ENCODE measurements at regions not wholly inside any gene's neighbourhood (a gene's known extent, or its start where the extent isn't known, plus 50 kb on each side); places are given as distances from the start of the nearest gene placed in this dataset.

GRCh38 chr5:116355819-116356601, 218.6 kb downstream of the SEMA6A start:
- DNase-seq, result no peak
- H3K27me3 ChIP-seq (ENCODE audit: control insufficient read depth, insufficient read depth, low read length), result no peaks in the 10 kb centered on the region
- H3K4me3 ChIP-seq (ENCODE audit: insufficient read depth, low read depth, low read length), result no peak overlapping the region
- H3K36me3 ChIP-seq (replicated peaks; ENCODE audit: control insufficient read depth, insufficient read depth, low read length), result no peaks in the 10 kb centered on the region

- Histone ChIP-seq H3K27me3 (ENCODE audit: control insufficient read depth, insufficient read depth, low read length) (no peaks in the 10 kb centered on the region), H3K4me3 (ENCODE audit: insufficient read depth, low read depth, low read length) (no peak overlapping the region), H3K36me3 (replicated peaks; ENCODE audit: control insufficient read depth, insufficient read depth, low read length) (no peaks in the 10 kb centered on the region)
- DNase-seq, result no peak
These were observed 219.9 kb downstream of the SEMA6A start for GRCh38 chr5:116354699-116355098.

GRCh38 chr5:116347657-116348056, 227.0 kb downstream of the SEMA6A start:
- DNase-seq, result no peak
- Histone ChIP-seq H3K27me3 (ENCODE audit: control insufficient read depth, insufficient read depth, low read length) (no peaks in the 10 kb centered on the region), H3K36me3 (replicated peaks; ENCODE audit: control insufficient read depth, insufficient read depth, low read length) (no peaks in the 10 kb centered on the region)

GRCh38 chr5:116343961-116344360, 230.7 kb downstream of the SEMA6A start:
- H3K27me3 ChIP-seq (ENCODE audit: control insufficient read depth, insufficient read depth, low read length), result no peaks in the 10 kb centered on the region
- DNase-seq, result peak; percentile 37
- no peaks in the 10 kb centered on the region for H3K36me3 ChIP-seq (replicated peaks; ENCODE audit: control insufficient read depth, insufficient read depth, low read length)
- H3K4me3 ChIP-seq (ENCODE audit: insufficient read depth, low read depth, low read length), result no peak overlapping the region

More at GRCh38 chr5:116347657-116348056, 227.0 kb downstream of the SEMA6A start:
- H3K4me3 ChIP-seq (ENCODE audit: insufficient read depth, low read depth, low read length), result no peak overlapping the region
